ENCODE measurements at regions not wholly inside any gene's neighbourhood (a gene's known extent, or its start where the extent isn't known, plus 50 kb on each side); places are given as distances from the start of the nearest gene placed in this dataset.

DNA sequence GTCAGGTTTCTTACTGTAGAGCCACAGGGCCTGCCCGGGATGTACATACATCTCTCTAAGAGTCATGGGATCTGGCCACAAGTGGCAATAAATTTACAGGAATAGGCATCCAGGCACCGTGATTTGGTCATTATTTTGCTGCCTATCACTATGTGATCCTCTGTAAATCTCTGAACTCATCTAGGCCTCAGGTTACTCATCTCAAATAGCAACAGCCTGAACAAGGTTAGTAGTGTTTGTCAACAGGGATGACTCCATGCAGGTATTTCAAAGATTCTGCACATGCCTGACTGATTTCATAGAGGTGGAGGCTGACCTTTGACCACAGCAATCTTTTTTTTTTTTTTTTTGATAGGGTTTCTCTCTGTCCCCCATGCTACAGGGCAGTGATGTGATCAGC is 88.8 kb upstream of the TBL1XR1 start:
- POLR2A ChIA-PET: no interaction called here
- DNase-seq (ENCODE audit: low spot score) (no peak), ATAC-seq (no peak)
- Mint-ChIP-seq H3K4me1 (peaks cover 42% of the 10 kb centered on the region), H3K27me3 (ENCODE audit: low read depth) (no peaks in the 10 kb centered on the region; the same call in 1 of the 2 replicates), H3K4me3 (no peak overlapping the region), H3K27ac (no peak overlapping the region), H3K36me3 (no peaks in the 10 kb centered on the region), H3K9me3 (no peaks in the 10 kb centered on the region)
- TF ChIP-seq GABPB1 (CRISPR knock-in tag; IDR thresholded peaks at IDR 0.05) (0 out of 2 replicates have a peak, but pooled peaks have one; percentile 48), GTF2I (CRISPR knock-in tag; conservative IDR thresholded peaks at IDR 0.05) (no peak)
- CTCF ChIA-PET: interaction anchor here (0.7 kb wide), 1 partner anchor 160 kb away, joined by 4 read pairs; no protein-coding TSS in a partner anchor

DNA sequence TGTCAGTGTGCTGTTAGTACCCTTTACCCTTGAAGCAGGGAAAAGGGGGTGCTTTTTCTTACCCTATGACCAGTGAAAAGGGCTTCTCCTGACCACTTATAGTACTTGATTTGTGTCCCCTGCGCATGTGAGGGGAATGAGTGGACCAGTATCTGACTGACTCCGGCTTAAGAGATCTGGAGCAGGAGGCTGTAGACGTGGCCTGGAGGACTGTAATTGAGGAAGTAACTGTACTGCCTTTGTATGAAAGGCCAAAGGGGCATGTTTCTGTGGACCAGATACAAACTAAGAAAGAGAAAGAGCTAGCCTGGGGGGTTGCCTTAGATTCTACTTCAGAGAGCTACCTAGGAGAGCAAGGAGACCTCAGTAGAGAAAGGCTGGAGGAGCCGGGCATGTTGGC is 89.9 kb upstream of the TBL1XR1 start:
- Mint-ChIP-seq H3K36me3 (no peaks in the 10 kb centered on the region), H3K9me3 (no peaks in the 10 kb centered on the region), H3K4me1 (peaks cover 30% of the 10 kb centered on the region), H3K27me3 (ENCODE audit: low read depth) (no peaks in the 10 kb centered on the region; the same call in 1 of the 2 replicates), H3K27ac (no peak overlapping the region), H3K4me3 (no peak overlapping the region)
- ATAC-seq (no peak), DNase-seq (ENCODE audit: low spot score) (no peak)
- ChIA-PET POLR2A (no interaction called here), CTCF (no interaction called here)
- TF ChIP-seq, protein P1, sequence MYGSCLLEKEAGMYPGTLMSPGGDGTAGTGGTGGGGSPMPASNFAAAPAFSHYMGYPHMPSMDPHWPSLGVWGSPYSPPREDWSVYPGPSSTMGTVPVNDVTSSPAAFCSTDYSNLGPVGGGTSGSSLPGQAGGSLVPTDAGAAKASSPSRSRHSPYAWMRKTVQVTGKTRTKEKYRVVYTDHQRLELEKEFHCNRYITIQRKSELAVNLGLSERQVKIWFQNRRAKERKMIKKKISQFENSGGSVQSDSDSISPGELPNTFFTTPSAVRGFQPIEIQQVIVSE (CRISPR knock-in tag; IDR thresholded peaks at IDR 0.05; ENCODE audit: borderline replicate concordance): no peak
- TF ChIP-seq, protein P2, sequence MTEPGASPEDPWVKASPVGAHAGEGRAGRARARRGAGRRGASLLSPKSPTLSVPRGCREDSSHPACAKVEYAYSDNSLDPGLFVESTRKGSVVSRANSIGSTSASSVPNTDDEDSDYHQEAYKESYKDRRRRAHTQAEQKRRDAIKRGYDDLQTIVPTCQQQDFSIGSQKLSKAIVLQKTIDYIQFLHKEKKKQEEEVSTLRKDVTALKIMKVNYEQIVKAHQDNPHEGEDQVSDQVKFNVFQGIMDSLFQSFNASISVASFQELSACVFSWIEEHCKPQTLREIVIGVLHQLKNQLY (CRISPR knock-in tag; IDR thresholded peaks at IDR 0.05): no peak
- no peak for TF ChIP-seq ATF1 (CRISPR knock-in tag; IDR thresholded peaks at IDR 0.05)
- TF ChIP-seq MXD4 (CRISPR knock-in tag; IDR thresholded peaks at IDR 0.05; ENCODE audit: borderline replicate concordance): no peak
- no peak for TF ChIP-seq JUN (CRISPR knock-in tag; IDR thresholded peaks at IDR 0.05)
- no peak for TF ChIP-seq ZNF671 (CRISPR knock-in tag; IDR thresholded peaks at IDR 0.05)
- TF ChIP-seq FOXJ3 (CRISPR knock-in tag; IDR thresholded peaks at IDR 0.05; ENCODE audit: borderline replicate concordance): no peak
- TF ChIP-seq, protein P3, sequence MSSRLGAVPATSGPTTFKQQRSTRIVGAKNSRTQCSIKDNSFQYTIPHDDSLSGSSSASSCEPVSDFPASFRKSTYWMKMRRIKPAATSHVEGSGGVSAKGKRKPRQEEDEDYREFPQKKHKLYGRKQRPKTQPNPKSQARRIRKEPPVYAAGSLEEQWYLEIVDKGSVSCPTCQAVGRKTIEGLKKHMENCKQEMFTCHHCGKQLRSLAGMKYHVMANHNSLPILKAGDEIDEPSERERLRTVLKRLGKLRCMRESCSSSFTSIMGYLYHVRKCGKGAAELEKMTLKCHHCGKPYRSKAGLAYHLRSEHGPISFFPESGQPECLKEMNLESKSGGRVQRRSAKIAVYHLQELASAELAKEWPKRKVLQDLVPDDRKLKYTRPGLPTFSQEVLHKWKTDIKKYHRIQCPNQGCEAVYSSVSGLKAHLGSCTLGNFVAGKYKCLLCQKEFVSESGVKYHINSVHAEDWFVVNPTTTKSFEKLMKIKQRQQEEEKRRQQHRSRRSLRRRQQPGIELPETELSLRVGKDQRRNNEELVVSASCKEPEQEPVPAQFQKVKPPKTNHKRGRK (CRISPR knock-in tag; IDR thresholded peaks at IDR 0.05; ENCODE audit: borderline replicate concordance): no peak
- TF ChIP-seq, protein P4, sequence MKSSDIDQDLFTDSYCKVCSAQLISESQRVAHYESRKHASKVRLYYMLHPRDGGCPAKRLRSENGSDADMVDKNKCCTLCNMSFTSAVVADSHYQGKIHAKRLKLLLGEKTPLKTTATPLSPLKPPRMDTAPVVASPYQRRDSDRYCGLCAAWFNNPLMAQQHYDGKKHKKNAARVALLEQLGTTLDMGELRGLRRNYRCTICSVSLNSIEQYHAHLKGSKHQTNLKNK (CRISPR knock-in tag; IDR thresholded peaks at IDR 0.05): no peak
- TF ChIP-seq, protein P5, sequence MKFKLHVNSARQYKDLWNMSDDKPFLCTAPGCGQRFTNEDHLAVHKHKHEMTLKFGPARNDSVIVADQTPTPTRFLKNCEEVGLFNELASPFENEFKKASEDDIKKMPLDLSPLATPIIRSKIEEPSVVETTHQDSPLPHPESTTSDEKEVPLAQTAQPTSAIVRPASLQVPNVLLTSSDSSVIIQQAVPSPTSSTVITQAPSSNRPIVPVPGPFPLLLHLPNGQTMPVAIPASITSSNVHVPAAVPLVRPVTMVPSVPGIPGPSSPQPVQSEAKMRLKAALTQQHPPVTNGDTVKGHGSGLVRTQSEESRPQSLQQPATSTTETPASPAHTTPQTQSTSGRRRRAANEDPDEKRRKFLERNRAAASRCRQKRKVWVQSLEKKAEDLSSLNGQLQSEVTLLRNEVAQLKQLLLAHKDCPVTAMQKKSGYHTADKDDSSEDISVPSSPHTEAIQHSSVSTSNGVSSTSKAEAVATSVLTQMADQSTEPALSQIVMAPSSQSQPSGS (CRISPR knock-in tag; IDR thresholded peaks at IDR 0.05; ENCODE audit: borderline replicate concordance, low read depth): no peak
- no peak for TF ChIP-seq TP53 (CRISPR knock-in tag; IDR thresholded peaks at IDR 0.05)
- TF ChIP-seq, protein P6, sequence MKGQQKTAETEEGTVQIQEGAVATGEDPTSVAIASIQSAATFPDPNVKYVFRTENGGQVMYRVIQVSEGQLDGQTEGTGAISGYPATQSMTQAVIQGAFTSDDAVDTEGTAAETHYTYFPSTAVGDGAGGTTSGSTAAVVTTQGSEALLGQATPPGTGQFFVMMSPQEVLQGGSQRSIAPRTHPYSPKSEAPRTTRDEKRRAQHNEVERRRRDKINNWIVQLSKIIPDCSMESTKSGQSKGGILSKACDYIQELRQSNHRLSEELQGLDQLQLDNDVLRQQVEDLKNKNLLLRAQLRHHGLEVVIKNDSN (CRISPR knock-in tag; IDR thresholded peaks at IDR 0.05): no peak
- TF ChIP-seq NR3C1 (CRISPR knock-in tag; conservative IDR thresholded peaks at IDR 0.05; ENCODE audit: low read depth): no peak
- TF ChIP-seq, protein P7, sequence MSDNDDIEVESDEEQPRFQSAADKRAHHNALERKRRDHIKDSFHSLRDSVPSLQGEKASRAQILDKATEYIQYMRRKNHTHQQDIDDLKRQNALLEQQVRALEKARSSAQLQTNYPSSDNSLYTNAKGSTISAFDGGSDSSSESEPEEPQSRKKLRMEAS (CRISPR knock-in tag; IDR thresholded peaks at IDR 0.05): no peak

DNA sequence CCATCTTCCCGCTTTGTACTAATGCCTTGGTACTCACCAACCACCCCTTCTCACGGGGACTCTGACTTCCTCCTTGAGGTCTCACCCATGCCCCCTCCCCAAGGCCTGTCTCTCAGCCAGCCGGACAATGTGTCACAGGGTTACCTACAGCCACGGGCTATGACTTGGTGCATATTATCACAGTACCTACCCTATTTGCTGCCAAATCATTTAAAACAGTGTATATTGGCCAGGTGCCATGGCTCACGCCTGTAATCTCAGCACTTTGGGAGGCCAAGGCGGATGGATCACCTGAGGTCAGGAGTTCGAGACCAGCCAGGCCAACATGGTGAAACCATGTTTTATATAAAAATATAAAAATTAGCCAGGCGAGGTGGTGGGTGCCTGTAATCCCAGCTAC is 93.4 kb upstream of the TBL1XR1 start:
- Mint-ChIP-seq H3K27me3 (ENCODE audit: low read depth) (no peaks in the 10 kb centered on the region; the same call in 1 of the 2 replicates), H3K4me3 (no peak overlapping the region)
- TF ChIP-seq NFE2L1 (CRISPR knock-in tag; IDR thresholded peaks at IDR 0.05) (no peak), SMAD3 (CRISPR knock-in tag; IDR thresholded peaks at IDR 0.05; ENCODE audit: borderline replicate concordance) (no peak), SMAD4 (CRISPR knock-in tag; IDR thresholded peaks at IDR 0.05) (no peak), ZNF416 (CRISPR knock-in tag; IDR thresholded peaks at IDR 0.05) (no peak), CREB1 (CRISPR knock-in tag; IDR thresholded peaks at IDR 0.05) (no peak)
- TF ChIP-seq, protein P8, sequence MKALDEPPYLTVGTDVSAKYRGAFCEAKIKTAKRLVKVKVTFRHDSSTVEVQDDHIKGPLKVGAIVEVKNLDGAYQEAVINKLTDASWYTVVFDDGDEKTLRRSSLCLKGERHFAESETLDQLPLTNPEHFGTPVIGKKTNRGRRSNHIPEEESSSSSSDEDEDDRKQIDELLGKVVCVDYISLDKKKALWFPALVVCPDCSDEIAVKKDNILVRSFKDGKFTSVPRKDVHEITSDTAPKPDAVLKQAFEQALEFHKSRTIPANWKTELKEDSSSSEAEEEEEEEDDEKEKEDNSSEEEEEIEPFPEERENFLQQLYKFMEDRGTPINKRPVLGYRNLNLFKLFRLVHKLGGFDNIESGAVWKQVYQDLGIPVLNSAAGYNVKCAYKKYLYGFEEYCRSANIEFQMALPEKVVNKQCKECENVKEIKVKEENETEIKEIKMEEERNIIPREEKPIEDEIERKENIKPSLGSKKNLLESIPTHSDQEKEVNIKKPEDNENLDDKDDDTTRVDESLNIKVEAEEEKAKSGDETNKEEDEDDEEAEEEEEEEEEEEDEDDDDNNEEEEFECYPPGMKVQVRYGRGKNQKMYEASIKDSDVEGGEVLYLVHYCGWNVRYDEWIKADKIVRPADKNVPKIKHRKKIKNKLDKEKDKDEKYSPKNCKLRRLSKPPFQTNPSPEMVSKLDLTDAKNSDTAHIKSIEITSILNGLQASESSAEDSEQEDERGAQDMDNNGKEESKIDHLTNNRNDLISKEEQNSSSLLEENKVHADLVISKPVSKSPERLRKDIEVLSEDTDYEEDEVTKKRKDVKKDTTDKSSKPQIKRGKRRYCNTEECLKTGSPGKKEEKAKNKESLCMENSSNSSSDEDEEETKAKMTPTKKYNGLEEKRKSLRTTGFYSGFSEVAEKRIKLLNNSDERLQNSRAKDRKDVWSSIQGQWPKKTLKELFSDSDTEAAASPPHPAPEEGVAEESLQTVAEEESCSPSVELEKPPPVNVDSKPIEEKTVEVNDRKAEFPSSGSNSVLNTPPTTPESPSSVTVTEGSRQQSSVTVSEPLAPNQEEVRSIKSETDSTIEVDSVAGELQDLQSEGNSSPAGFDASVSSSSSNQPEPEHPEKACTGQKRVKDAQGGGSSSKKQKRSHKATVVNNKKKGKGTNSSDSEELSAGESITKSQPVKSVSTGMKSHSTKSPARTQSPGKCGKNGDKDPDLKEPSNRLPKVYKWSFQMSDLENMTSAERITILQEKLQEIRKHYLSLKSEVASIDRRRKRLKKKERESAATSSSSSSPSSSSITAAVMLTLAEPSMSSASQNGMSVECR (CRISPR knock-in tag; IDR thresholded peaks at IDR 0.05; ENCODE audit: borderline replicate concordance): no peak

More for the DNA sequence above, 93.4 kb upstream of the TBL1XR1 start:
- H3K36me3 Mint-ChIP-seq: no peaks in the 10 kb centered on the region
- DNase-seq (ENCODE audit: low spot score) (no peak), ATAC-seq (no peak)
- ChIA-PET POLR2A (no interaction called here), CTCF (no interaction called here)
- H3K27ac Mint-ChIP-seq: no peak overlapping the region
- no peaks in the 10 kb centered on the region for H3K9me3 Mint-ChIP-seq
- H3K4me1 Mint-ChIP-seq: peaks cover 17% of the 10 kb centered on the region
